ENCODE measurements at regions not wholly inside any gene's neighbourhood (a gene's known extent, or its start where the extent isn't known, plus 50 kb on each side); places are given as distances from the start of the nearest gene placed in this dataset.

- Histone ChIP-seq H3K9me3 (no peaks in the 10 kb centered on the region), H3K4me1 (peaks cover 0 to 4% of the 10 kb centered on the region in 2 donors), H3K27me3 (no peaks in the 10 kb centered on the region), H3K4me3 (replicated peaks in 1 of 3) (no peak overlapping the region), H3K27ac (no peak overlapping the region), H3K36me3 (no peaks in the 10 kb centered on the region)
- TF ChIP-seq CTCF (IDR thresholded peaks at IDR 0.05): no peak
- TF ChIP-seq POLR2A (IDR thresholded peaks at IDR 0.05): no peak
- intact Hi-C loops (cut with DNase I): no loop called here
- WGBS, 2 donors: 70 to 82% methylated on average over 5 to 7 of the region's 7 CpGs
- no peak for DNase-seq
Observed at GRCh38 chr6:168201383-168201782, 118.2 kb downstream of the DACT2 start.

DNA sequence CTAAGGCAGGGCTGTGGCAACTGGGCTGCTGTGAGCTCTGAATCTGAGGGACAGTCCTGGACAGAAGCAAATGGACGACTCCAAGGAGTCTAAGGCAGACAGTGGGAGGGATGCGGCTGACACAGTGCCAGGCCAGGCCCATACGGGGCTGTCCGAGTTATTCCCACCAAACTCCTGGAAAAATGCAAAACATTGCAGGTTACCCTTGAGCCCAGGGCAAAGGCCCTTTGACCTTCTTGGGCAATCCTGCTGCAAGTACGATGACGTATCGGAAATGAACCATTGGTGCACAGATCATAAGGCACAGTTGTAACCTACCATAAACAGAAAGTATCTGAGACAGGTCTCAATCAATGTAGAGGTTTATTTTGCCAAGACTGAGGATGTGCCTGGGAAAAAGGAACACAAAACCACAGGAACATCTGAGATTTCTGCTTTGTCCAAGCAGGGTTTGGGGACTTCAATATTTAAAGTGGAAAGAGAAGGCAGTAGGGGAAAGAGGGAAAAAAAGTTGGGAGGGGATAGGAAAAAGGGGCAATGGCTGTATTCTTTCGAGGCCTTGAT, 118.9 kb downstream of the DACT2 start:
- 88 to 95% methylated on average over 8 of the region's 8 CpGs for WGBS, 2 donors
- Histone ChIP-seq H3K4me3 (replicated peaks in 1 of 3) (no peak overlapping the region), H3K27ac (no peak overlapping the region), H3K36me3 (no peaks in the 10 kb centered on the region), H3K9me3 (no peaks in the 10 kb centered on the region), H3K4me1 (no peaks in the 10 kb centered on the region), H3K27me3 (no peaks in the 10 kb centered on the region)
- DNase-seq: no peak
- TF ChIP-seq CTCF (IDR thresholded peaks at IDR 0.05): no peak
- no peak for TF ChIP-seq POLR2A (IDR thresholded peaks at IDR 0.05)
- intact Hi-C loops (cut with DNase I): no loop called here

DNA sequence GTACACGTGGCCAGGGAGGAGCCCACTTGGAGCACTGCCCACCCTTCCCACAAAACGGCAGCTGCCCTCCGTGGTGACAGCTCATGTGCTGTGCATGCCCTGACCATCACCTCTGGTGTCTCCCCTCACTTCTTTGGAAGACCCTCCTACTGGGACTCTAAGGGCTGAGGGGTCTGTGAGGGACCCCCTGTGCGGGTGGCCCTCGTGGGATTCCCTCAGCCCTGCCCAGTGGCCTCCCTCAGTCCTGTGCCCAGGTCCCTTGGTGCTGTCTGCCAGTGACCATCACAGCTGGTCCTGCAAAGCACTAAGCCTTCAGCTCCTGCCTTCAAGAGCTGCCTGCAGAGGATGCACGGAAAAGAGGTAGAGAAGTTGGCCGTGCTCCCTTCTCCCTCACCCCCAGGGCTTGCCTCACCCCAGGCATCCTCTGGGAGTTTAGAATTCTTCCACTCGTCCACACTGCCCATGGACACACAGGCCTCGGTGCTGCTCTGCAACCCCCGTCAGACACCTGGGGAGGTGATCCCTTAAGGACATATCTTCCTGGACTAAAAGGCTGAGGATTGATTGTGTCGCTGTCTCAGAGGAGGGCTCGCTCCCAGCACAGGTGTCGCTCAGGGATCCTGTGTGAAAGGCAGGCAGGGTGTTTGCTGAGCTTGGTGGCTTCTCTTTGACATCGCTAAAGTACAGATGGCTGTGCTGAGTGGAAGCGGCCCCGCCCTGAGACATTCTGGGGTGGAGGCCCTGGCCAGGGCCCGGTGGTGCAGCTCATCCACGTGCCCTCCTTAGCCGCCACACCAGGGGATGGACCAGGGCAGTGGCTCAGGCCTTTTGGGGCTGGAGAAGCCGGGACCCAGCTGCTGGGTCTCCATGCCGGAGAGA, 119.5 kb upstream of the FRMD1 start:
- Histone ChIP-seq H3K9me3 (no peaks in the 10 kb centered on the region), H3K4me3 (replicated peaks in 1 of 3) (no peak overlapping the region), H3K4me1 (no peaks in the 10 kb centered on the region), H3K27ac (no peak overlapping the region), H3K36me3 (no peaks in the 10 kb centered on the region), H3K27me3 (no peaks in the 10 kb centered on the region)
- WGBS, 2 donors: 81 to 91% methylated on average over 7 to 21 of the region's 21 CpGs
- intact Hi-C loops (cut with DNase I): no loop called here
- TF ChIP-seq CTCF (IDR thresholded peaks at IDR 0.05) (no peak), POLR2A (IDR thresholded peaks at IDR 0.05) (no peak)
- no peak for DNase-seq

- DNase-seq: no peak
- intact Hi-C loops (cut with DNase I): no loop called here
- TF ChIP-seq CTCF (IDR thresholded peaks at IDR 0.05) (no peak), POLR2A (IDR thresholded peaks at IDR 0.05) (no peak)
Observed at GRCh38 chr6:168197636-168198301, 118.8 kb upstream of the FRMD1 start.

More at GRCh38 chr6:168197636-168198301, 118.8 kb upstream of the FRMD1 start:
- Histone ChIP-seq H3K36me3 (no peaks in the 10 kb centered on the region), H3K9me3 (no peaks in the 10 kb centered on the region), H3K4me1 (no peaks in the 10 kb centered on the region), H3K27me3 (no peaks in the 10 kb centered on the region), H3K4me3 (replicated peaks in 1 of 3) (no peak overlapping the region), H3K27ac (no peak overlapping the region)
- 65 to 97% methylated on average over 3 to 9 of the region's 10 CpGs for WGBS, 2 donors
